ENCODE measurements at regions not wholly inside any gene's neighbourhood (a gene's known extent, or its start where the extent isn't known, plus 50 kb on each side); places are given as distances from the start of the nearest gene placed in this dataset.

- DNase-seq = no peak
- Mint-ChIP-seq H3K27me3 (ENCODE audit: low read depth) (no peaks in the 10 kb centered on the region), H3K9me3 (peaks cover 5% of the 10 kb centered on the region), H3K4me1 (ENCODE audit: low read depth) (no peaks in the 10 kb centered on the region), H3K36me3 (ENCODE audit: insufficient read depth) (no peaks in the 10 kb centered on the region), H3K4me3 (no peak overlapping the region)
- no peak for ATAC-seq
Observed at GRCh38 chr14:98782062-98782461, 489.9 kb downstream of the BCL11B start.

GRCh38 chr14:98785578-98785977 is 486.4 kb downstream of the BCL11B start:
- H3K9me3 Mint-ChIP-seq = peaks cover 5% of the 10 kb centered on the region
- no peak for ATAC-seq
- H3K4me1 Mint-ChIP-seq (ENCODE audit: low read depth) = no peaks in the 10 kb centered on the region

GRCh38 chr14:98786456-98786855 is 485.5 kb downstream of the BCL11B start:
- no peak overlapping the region for H3K4me3 Mint-ChIP-seq
- no peak for DNase-seq
- H3K9me3 Mint-ChIP-seq = peaks cover 5% of the 10 kb centered on the region
- H3K27me3 Mint-ChIP-seq (ENCODE audit: low read depth) = no peaks in the 10 kb centered on the region
- H3K36me3 Mint-ChIP-seq (ENCODE audit: insufficient read depth) = no peaks in the 10 kb centered on the region
- no peak for ATAC-seq
- no peaks in the 10 kb centered on the region for H3K4me1 Mint-ChIP-seq (ENCODE audit: low read depth)

More at GRCh38 chr14:98785578-98785977, 486.4 kb downstream of the BCL11B start:
- no peak for DNase-seq
- Mint-ChIP-seq H3K36me3 (ENCODE audit: insufficient read depth) (no peaks in the 10 kb centered on the region), H3K4me3 (no peak overlapping the region), H3K27me3 (ENCODE audit: low read depth) (no peaks in the 10 kb centered on the region)

GRCh38 chr14:98791661-98792060 is 480.3 kb downstream of the BCL11B start:
- peaks cover 2% of the 10 kb centered on the region for H3K27me3 Mint-ChIP-seq (ENCODE audit: low read depth)
- H3K4me3 Mint-ChIP-seq = no peak overlapping the region
- no peak for DNase-seq
- no peaks in the 10 kb centered on the region for H3K4me1 Mint-ChIP-seq (ENCODE audit: low read depth)
- H3K36me3 Mint-ChIP-seq (ENCODE audit: insufficient read depth) = no peaks in the 10 kb centered on the region
- peaks cover 17% of the 10 kb centered on the region for H3K9me3 Mint-ChIP-seq
- no peak for ATAC-seq

- Mint-ChIP-seq H3K36me3 (ENCODE audit: insufficient read depth) (no peaks in the 10 kb centered on the region), H3K27me3 (ENCODE audit: low read depth) (peaks cover 2% of the 10 kb centered on the region), H3K4me1 (ENCODE audit: low read depth) (no peaks in the 10 kb centered on the region), H3K9me3 (peaks cover 17% of the 10 kb centered on the region), H3K4me3 (no peak overlapping the region)
- ATAC-seq = no peak
- DNase-seq = no peak
Observed at GRCh38 chr14:98792171-98792570, 479.8 kb downstream of the BCL11B start.

GRCh38 chr14:98798099-98798498 is 473.9 kb downstream of the BCL11B start:
- ATAC-seq (no peak), DNase-seq (no peak)
- H3K4me1 Mint-ChIP-seq (ENCODE audit: low read depth) = no peaks in the 10 kb centered on the region
- no peaks in the 10 kb centered on the region for H3K36me3 Mint-ChIP-seq (ENCODE audit: insufficient read depth)
- H3K4me3 Mint-ChIP-seq = no peak overlapping the region
- no peaks in the 10 kb centered on the region for H3K27me3 Mint-ChIP-seq (ENCODE audit: low read depth)
- H3K9me3 Mint-ChIP-seq = peaks cover 15% of the 10 kb centered on the region

GRCh38 chr14:98799891-98800290 is 472.1 kb downstream of the BCL11B start:
- no peak for DNase-seq
- Mint-ChIP-seq H3K9me3 (no peaks in the 10 kb centered on the region), H3K4me3 (no peak overlapping the region), H3K27me3 (ENCODE audit: low read depth) (no peaks in the 10 kb centered on the region), H3K36me3 (ENCODE audit: insufficient read depth) (no peaks in the 10 kb centered on the region), H3K4me1 (ENCODE audit: low read depth) (no peaks in the 10 kb centered on the region)
- ATAC-seq = no peak

- Mint-ChIP-seq H3K36me3 (ENCODE audit: insufficient read depth) (no peaks in the 10 kb centered on the region), H3K9me3 (no peaks in the 10 kb centered on the region), H3K4me3 (no peak overlapping the region), H3K4me1 (ENCODE audit: low read depth) (no peaks in the 10 kb centered on the region), H3K27me3 (ENCODE audit: low read depth) (no peaks in the 10 kb centered on the region)
- no peak for ATAC-seq
- no peak for DNase-seq
Observed at GRCh38 chr14:98802044-98802443, 470.0 kb downstream of the BCL11B start.

GRCh38 chr14:98803196-98803595 is 468.8 kb downstream of the BCL11B start:
- DNase-seq (no peak), ATAC-seq (no peak)
- no peaks in the 10 kb centered on the region for H3K4me1 Mint-ChIP-seq (ENCODE audit: low read depth)
- H3K4me3 Mint-ChIP-seq = no peak overlapping the region
- no peaks in the 10 kb centered on the region for H3K27me3 Mint-ChIP-seq (ENCODE audit: low read depth)
- no peaks in the 10 kb centered on the region for H3K9me3 Mint-ChIP-seq
- no peaks in the 10 kb centered on the region for H3K36me3 Mint-ChIP-seq (ENCODE audit: insufficient read depth)

GRCh38 chr14:98808494-98809407 is 463.2 kb downstream of the BCL11B start:
- DNase-seq (no peak), ATAC-seq (no peak)
- peaks cover 3% of the 10 kb centered on the region for H3K27me3 Mint-ChIP-seq (ENCODE audit: low read depth)
- no peaks in the 10 kb centered on the region for H3K9me3 Mint-ChIP-seq
- H3K4me3 Mint-ChIP-seq = no peak overlapping the region
- H3K36me3 Mint-ChIP-seq (ENCODE audit: insufficient read depth) = no peaks in the 10 kb centered on the region
- peaks cover 1% of the 10 kb centered on the region for H3K4me1 Mint-ChIP-seq (ENCODE audit: low read depth)

GRCh38 chr14:98816195-98816594 is 455.8 kb downstream of the BCL11B start:
- Mint-ChIP-seq H3K4me3 (no peak overlapping the region), H3K9me3 (no peaks in the 10 kb centered on the region), H3K36me3 (ENCODE audit: insufficient read depth) (no peaks in the 10 kb centered on the region), H3K27me3 (ENCODE audit: low read depth) (peaks cover 2% of the 10 kb centered on the region), H3K4me1 (ENCODE audit: low read depth) (peaks cover 1% of the 10 kb centered on the region)
- no peak for ATAC-seq
- no peak for DNase-seq

GRCh38 chr14:98816720-98817119 is 455.3 kb downstream of the BCL11B start:
- ATAC-seq (no peak), DNase-seq (no peak)
- peaks cover 2% of the 10 kb centered on the region for H3K27me3 Mint-ChIP-seq (ENCODE audit: low read depth)
- peaks cover 1% of the 10 kb centered on the region for H3K4me1 Mint-ChIP-seq (ENCODE audit: low read depth)
- no peak overlapping the region for H3K4me3 Mint-ChIP-seq
- no peaks in the 10 kb centered on the region for H3K9me3 Mint-ChIP-seq
- no peaks in the 10 kb centered on the region for H3K36me3 Mint-ChIP-seq (ENCODE audit: insufficient read depth)

GRCh38 chr14:98819132-98819866 is 452.7 kb downstream of the BCL11B start:
- Mint-ChIP-seq H3K27me3 (ENCODE audit: low read depth) (peaks cover under 1% of the 10 kb centered on the region), H3K36me3 (ENCODE audit: insufficient read depth) (no peaks in the 10 kb centered on the region), H3K9me3 (no peaks in the 10 kb centered on the region), H3K4me3 (no peak overlapping the region), H3K4me1 (ENCODE audit: low read depth) (no peaks in the 10 kb centered on the region)
- ATAC-seq (no peak), DNase-seq (no peak)

GRCh38 chr14:98819867-98820206 is 452.2 kb downstream of the BCL11B start:
- no peak for ATAC-seq
- Mint-ChIP-seq H3K4me3 (no peak overlapping the region), H3K9me3 (no peaks in the 10 kb centered on the region), H3K36me3 (ENCODE audit: insufficient read depth) (no peaks in the 10 kb centered on the region), H3K4me1 (ENCODE audit: low read depth) (no peaks in the 10 kb centered on the region), H3K27me3 (ENCODE audit: low read depth) (no peaks in the 10 kb centered on the region)
- DNase-seq = no peak

- H3K4me1 Mint-ChIP-seq (ENCODE audit: low read depth) = peaks cover 10% of the 10 kb centered on the region
- H3K9me3 Mint-ChIP-seq = no peaks in the 10 kb centered on the region
- no peak overlapping the region for H3K4me3 Mint-ChIP-seq
- no peak for DNase-seq
- no peaks in the 10 kb centered on the region for H3K27me3 Mint-ChIP-seq (ENCODE audit: low read depth)
- no peak for ATAC-seq
- no peaks in the 10 kb centered on the region for H3K36me3 Mint-ChIP-seq (ENCODE audit: insufficient read depth)
Observed at GRCh38 chr14:98822917-98823316, 449.1 kb downstream of the BCL11B start.
